Smooth muscle cell of the brain vasculature (primary cell): ENCODE measurements at regions not wholly inside any gene's neighbourhood (a gene's known extent, or its start where the extent isn't known, plus 50 kb on each side); places are given as distances from the start of the nearest gene placed in this dataset.
"Not testable (repeated sequence)": the region's sequence is repeated elsewhere in the genome, so short reads cannot be mapped to it uniquely, and the experiment has no call there.

ENCODE experiments used
- DNase-seq: peaks from one replicate; pipeline ENCODE4 v3.0.0-alpha.2; 2012; ENCODE audit warnings: low read depth, low spot score

DNA sequence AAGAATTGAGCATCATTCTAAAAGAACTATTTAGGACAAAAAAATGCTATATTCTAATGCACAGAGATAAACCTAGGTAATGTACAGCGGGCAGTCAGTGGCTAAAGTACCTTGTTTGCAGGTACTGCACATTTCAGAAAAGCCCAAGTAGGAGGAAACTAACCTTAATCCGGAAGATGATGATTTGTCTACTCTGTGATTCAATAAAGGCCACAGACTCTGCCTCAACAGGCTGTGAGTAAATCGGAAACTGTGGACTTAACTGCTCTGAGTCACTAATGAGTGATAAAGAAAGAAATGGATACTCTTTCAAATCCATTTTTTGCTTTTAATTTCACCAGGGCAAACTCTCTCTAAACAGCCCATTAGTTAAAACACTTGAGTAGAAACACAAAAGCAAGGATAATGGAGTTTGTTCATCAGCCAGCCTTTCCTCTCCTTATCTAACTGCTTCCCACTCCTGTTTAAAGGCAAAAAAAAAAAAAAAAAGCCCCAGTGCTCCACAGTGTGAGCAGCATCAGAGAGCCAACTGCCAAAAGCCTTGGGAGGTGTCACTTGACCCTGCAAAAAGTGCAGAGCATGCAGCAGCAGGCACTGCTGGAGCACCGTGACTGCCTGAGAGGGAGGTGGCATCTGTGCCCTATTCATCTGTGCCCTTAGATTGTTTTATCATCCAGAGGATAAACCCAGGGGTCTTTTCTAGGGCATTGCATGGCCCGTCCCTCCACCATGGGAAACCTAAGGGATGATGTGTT, 187.7 kb downstream of the SATB1 start:
- DNase-seq = no peak

DNA sequence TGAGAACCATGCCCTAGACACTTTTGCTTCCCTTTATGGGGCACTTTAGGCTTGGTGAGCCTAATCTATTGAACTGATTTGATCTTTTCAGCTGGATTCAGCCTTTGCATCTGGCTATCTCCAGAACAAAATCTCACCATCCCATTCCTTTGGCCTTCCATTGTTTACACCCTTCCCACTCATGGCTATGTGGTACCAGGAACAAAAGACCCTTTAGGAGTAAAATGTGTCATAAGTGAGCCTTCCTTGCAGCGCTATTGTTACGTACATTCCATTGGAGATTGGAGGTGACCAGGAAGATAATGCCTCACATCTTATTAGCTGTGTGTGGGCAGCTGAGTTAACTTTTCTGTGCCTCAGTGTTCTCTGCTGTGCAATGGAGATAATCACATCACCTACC, 188.4 kb downstream of the SATB1 start:
- DNase-seq = no peak

DNA sequence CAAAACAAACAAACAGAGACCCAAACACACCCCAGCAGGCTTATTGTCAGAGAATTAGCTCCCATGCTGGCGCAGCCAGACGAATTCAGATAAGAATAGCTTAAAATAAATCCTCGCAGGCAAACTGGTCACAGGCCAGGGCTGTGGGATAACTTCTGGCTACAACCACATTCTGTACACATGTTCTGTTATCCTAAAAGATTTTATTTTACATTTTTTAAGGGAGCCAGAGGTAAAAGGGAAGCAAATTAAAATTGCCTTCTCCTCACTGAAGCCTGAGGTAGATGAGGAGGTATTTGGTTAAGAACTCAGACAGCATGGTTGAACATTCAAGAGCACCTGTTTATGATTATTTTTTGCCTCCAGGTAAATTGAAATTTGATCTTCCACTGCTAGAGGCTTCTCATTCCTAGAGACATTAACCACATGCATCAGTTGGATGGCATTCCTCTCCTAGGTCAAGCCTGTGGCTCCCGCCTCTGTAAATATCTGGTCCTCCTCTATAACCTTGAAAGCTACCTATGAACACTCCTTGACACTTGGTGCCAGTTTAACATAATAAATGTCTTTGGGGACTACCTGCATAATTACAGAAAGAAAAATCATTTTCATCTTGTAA, 190.3 kb downstream of the SATB1 start:
- no peak for DNase-seq

DNA sequence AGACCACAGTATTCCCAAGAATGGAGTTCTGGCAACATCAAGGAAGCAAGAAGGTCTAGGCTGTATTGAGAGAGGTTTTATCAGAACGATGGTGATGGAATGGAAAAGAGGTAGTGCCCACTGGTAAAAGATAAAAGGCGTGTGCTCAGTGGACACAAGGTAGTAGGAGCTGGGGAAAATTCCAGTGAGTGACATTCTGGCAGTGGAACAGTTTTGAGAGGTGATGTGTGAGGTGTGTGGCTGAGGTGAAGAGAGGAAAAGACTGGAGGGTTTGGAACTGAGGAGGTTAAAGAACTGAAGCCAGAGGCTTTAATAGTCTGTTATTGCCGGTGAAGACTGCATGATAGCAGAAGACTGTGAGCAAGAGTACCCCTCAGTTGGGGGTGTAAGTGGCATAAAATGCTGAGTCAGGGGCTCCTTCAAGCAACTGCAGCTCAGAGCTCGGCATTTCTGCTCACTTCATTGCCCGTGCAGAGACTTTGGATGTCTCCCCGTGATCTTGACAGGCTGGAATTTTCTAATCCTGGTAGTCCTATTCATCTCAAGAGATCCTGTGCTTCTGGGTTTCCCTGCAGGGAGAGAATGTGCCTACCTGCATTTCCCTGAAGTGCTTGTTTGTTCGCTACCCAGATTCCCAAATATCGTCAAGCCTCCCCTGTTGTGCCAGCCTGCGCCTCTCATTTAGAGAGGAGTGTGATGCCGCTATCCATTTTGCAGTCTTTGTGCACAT, 191.0 kb downstream of the SATB1 start:
- DNase-seq = no peak

DNA sequence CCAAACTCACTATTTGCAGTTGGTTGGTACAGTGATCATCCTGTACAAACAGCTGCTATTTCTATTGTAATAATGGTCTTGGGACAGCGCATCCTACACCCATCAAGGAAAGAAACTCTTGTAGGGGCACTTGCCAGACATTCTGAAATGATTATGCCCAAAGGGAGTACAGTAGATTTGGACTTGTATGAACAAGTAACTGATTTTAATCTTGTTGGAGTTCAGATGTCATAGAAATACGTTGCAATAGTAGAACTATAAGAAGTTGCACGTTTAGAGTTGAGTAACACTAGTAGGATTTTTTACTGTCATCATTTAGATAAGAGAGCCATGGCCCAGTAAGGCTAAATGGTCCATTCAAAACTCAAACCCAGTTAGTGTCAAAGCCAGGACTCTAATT, 192.8 kb downstream of the SATB1 start:
- no peak for DNase-seq

DNA sequence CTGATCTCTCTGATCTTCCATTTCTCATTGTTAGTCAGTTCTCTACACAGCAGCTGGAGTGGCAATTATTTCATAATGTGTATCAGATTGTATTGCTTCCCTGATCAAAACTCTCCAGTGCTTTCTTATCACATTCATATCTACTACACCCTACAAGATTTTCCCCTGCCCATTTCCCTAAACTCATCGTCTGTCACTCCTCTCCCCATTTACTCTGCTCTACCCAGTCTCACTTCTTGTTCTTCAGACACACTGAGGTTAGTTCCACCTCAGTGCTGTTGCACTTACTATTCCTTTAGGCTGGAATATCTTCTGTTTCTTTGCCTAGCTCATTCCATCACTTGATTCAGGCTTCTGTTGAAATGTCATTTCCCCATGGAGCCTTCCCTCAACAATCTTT, 197.1 kb downstream of the SATB1 start:
- no peak for DNase-seq

DNA sequence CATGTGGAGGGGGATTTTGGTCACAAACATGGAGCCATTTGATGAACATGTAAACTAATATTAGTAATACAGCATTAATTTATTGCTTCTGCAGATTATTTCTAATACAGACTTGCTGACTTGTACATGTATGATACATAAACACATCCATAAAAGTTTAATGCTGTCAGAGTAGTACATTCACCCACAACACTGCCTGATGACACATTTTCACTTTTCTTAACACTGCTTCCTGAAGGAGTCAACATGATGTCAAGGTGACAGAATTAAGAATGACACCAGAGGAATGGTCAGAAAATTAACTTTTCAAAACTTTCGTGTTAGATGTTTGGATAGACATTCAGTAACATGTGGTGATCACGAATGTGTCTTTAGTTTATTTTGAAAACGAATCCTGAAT, 199.4 kb downstream of the SATB1 start:
- no peak for DNase-seq

DNA sequence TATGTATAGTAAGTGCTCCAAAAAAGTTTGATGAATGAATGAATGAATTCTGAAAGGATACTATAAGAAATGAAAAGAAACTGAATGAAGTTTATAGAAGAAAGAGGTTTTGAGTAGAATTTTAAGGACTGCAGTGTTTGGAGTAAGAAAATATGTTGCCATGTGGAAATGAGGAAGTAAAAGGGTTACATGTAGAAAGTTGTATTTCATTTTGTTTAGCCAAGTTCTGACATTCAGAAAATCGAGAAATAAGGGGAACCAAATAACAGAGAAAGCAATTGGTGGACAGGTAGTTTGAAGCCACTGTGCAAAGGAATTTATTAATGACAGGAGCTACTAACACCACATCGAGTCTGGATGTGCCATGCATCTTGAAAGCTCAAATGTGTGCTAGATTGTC, 200.7 kb downstream of the SATB1 start:
- DNase-seq = no peak

DNA sequence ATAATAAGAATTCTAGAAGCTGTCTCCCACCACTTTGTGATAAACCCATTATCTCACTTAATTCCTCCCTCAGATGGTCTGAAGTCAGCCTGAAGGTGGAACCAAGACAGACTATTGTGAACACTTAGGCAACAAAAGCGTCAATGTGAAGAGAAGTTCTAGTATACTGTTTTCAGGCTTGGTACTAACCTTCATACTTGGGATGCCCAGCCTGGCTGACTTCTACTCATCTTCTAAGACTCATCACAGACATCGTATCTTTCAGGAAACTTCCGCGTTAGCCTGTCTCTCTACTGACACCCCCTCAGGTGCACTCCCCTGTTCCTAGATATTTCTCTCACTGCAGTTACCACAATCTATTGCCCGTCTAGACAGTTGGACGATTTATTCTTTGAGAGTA, 201.2 kb downstream of the SATB1 start:
- no peak for DNase-seq

DNA sequence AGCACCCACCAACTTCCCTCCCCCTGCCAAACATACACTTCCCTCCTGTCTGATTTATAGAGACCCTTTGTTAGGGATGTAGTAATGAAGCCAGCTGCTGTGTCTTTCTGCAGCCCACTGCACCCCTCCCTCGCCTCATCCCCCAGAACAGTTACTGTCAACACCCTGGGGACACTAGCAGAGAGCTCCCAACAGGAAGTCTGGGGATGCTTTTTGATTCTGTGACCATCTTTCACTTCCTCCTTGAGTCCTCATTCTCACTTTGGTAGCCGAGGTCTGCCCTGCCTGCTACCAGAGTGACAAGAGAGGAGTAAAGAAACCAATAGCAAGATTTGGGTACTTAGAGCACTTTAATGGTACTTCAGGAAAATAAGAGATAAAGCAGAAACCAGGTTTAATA, 201.6 kb downstream of the SATB1 start:
- no peak for DNase-seq

DNA sequence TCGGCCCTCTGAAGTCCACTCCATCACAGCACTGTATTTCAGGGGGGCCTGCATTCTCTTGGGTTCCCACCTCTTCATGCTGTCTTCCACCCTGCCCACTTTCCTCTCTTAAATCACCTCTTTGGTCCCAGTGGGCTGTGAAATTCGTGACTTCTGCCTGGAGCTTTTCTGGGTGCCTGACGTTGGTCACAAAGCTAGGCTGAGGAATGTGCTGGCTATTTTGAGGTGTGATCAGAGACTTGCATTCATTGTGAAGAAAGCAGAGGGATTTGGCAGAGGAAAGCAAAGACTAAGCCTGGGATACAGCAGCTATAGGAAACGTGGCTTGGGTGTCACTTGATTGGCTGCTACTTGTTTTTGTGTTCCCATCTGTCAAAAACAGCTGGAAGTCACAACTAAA, 202.5 kb downstream of the SATB1 start:
- DNase-seq = no peak

DNA sequence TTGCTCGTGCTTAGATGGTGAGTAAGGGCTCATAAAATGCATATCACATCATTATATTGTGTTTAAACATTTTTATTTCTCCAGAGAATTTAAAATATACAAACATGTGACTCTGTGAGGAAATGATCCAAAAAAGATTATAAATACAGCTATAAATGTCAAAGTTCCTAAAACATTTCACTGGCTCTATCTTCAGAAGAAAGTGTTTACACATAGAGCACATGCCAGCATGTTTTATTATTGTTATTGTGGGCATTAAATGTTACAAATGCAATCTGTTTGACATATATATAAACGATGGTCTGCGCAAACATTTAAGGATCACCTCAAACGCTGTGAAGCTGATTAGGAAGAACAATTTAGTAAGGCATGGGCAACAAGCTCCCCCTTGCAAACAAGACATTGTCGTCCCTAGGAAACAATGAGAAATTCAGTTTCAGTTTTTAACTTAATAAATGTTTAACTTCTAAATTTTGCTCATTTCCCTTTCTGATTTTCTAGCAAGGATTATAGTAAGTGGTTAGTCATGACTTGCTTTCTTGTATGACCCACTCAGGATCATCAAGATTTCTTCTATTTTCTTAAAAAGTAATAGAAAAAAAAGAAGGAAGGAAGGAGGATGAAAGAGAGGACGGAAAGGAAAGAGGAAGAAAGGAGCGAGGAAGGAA, 207.5 kb downstream of the SATB1 start:
- no peak for DNase-seq

DNA sequence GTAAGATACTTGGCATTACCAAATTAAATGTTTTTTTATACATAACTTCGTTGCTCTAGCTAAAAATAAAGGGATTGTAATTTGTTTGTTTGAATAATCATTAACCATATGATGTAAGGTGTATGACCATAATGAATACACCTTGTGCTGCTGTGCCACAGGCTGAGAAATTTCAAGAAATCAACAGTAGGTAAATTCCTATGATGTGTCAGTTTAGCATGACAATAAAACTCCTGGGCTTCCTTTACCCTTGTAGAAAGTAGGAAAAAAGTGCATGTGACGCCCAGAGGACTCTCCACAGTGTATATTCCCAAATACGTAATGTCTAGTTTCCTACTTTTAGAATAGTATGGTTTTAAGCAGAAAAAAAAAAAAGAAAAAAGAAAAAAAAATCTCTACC, 208.1 kb downstream of the SATB1 start:
- DNase-seq = no peak

DNA sequence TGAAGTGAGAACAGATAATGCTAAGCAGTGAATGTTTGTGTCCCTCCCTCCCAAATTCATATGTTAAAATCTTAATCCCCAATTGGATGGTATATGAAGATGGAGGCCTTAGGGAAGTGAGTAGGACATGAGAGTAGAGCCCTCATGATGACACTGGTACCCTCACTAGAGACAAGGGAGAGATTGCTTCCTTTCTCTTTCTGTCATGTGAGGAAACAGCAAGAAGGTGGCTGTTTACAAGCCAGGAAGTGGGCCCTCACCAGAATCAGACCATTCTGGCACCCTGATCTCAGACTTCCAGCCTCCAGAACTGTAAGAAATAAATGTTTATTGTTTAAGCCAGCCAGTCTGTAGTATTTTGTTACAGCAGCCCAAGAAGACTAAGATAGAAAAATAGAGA, 209.5 kb downstream of the SATB1 start:
- no peak for DNase-seq

DNA sequence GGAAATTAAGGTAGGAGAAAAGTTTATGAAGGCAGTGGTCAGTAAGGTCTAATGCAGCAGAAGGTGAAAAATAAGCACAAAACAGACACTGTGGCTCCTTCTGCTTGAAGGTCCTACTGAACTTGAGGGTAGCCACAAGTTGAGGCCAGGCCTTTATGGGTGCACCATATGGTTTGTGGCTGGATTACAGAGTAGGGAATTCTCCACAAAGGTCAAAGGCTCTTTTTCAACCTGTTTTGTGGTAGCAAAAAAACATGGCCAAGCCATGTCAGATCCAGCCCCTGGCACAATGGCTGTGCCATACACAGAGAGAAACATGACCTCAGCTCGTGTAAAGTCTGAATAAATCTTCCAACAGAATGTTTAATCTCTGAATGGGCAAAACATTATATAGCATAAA, 214.0 kb downstream of the SATB1 start:
- no peak for DNase-seq

DNA sequence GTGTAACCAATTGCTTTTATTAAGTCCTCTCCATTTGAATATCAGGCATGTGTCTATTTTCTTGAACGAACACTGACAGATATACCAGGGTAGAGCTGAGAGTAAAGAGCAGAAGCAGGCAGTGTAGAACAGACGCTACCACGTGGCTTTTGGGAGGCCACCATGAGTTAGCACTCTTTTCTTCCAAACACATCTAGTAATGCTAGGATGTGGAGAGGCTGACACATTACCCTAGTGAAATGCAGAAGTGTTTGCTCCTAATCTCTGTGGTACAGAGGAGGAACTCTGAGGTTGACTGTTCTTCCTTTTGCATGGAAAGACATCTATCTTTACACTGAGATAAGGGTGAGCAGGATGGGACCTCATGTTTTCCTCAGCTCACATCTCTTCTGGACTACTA, 216.3 kb downstream of the SATB1 start:
- no peak for DNase-seq

DNA sequence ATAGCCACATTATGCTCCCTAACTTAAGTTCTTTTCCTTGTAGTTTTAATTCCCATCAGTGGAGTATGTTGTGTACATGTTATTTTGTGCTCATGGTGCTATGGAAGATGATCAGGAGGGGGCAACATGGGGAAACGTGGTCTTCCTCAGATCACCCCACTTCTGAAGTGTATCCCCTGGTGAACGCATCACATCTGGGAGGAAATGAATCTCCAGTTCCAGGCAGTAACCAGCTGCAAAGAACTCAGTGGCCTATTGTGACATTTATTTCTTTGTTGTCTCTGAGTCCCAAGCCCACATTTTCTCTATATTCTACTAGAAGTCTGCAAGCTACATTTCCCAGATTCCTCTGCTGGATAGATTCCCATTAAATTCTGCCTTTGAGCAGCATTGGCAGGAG, 217.0 kb downstream of the SATB1 start:
- no peak for DNase-seq

DNA sequence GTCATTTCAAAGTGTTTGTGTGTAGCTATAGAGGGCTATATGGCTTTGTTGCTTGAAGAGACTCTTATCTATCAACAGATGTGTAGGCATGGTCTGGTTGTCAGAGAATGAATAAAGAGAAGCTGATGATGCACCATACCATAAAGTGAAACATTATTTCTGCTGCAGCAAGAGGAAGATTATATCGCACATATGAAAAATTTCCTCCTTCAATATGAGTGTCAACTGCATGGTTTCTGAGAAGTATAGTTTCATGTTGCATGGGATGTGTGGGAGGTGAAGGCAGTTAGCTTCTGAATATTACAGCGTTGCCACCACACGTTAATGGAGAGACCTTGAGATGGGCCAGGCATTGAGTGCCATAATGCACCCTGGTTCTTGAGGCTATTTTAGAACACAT, 217.9 kb downstream of the SATB1 start:
- no peak for DNase-seq

DNA sequence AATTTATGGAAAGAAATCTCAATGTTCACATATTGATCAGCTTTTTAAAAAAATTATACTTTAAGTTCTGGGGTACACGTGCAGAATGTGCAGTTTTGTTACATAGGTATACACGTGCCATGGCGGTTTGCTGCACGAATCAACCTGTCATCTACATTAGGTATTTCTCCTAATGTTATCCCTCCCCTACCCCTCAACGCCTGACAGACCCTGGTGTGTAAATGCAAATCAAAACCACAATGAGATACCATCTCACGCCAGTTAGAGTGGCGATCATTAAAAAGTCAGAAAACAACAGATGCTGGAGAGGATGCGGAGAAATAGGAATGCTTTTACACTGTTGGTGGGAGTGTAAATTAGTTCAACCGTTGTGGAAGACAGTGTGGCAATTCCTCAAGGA, 219.4 kb downstream of the SATB1 start:
- not testable (repeated sequence) for DNase-seq

DNA sequence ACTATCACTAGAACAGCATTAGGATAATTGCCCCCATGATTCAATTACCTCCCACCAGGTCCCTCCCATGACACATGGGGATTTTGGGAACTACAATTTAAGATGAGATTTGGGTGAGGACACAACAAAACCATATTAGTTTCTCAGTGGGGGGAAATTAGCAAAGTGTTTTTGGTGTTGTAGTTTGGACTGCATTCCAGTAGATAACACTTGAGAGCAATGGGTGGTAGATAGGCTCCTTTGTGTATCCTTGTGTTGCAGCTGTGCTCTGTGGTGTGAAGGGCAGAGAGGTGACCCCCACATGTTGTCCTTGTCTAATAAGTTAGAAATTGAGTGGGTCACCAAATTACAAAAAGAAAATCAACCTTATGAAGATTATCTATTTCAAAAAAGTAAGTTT, 223.8 kb downstream of the SATB1 start:
- DNase-seq = no peak

DNA sequence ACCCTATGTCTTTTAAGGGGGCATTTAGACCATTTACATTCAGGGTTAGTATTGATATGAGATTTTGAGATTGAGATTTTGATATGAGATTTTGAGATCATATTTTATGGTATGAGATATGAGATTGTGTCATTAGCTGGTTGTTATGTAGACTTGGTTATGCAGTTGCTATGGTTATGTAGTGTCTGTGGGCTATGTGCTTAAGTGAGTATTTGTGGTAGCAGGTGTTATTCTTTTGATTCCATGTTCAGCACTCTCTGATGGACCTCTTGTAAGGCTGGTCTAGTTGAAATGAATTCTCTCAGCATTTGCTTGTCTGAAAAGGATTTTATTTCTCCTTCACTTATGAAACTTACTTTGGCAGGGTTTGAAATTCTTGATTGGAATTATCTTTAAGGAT, 225.4 kb downstream of the SATB1 start:
- DNase-seq = no peak

DNA sequence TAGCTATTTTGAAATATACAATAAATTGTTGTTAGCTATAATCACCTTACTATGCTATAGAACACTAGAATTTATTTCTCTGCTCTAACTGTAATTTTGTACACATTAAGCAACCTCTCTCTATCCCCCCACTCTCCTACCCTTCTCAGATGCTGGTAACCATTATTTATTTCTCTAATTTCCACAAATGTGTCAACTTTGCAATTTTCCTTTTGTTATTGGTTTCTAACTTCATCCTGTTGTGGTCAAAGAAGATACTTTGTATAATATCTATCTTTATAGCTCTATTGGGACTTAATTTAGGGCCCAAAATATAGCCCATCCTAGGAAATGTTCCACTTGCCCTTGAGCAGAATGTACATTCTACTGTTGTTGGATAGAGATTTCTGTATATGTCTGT, 229.3 kb downstream of the SATB1 start:
- DNase-seq = no peak

DNA sequence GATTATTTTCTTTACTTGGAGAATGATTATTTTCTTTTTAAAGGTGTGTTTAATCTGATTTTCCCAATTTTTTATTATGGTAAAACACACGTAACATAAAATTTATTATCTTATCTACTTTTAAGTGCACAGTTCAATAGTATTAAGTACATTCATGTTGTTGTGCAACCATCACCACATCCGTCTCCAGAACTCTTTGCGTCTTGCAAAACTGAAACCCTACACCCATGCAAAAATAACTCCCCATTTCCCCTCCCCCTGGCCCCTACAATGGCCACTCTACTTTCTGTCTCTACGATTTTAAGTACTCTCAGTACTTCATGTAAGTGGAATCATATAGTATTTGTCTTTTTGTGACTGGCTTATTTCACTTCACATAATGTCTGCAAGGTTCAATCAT, 230.7 kb downstream of the SATB1 start:
- DNase-seq = no peak
